Natural killer cell (primary cell): ENCODE measurements at regions not wholly inside any gene's neighbourhood (a gene's known extent, or its start where the extent isn't known, plus 50 kb on each side); places are given as distances from the start of the nearest gene placed in this dataset.

Experiments
- ATAC-seq, 3 donors: fragments of 150-1000 bp in 2 of 3; fragments of 200-7000 bp in 1 of 3; cut with Tn5 transposase; 1 replicate in 1 of 3; 2 replicates in 2 of 3; pipeline ENCODE4 v1.10.0; 2021; ENCODE audit warnings: mild to moderate bottlenecking in 2 of 3, moderate library complexity in 2 of 3
- DNase-seq, 2 donors: peaks; one replicate each; pipeline versions ENCODE4 v3.0.0 to v3.0.0-alpha.2; 2013 to 2021; ENCODE audit warnings: mixed read lengths in 1 of 2
- H3K27ac ChIP-seq: one replicate; pipeline ENCODE4 v1.5.1; 2013; ENCODE audit warnings: mild to moderate bottlenecking, low read length
- H3K27me3 ChIP-seq: one replicate; pipeline ENCODE4 v1.6.1; 2013; ENCODE audit warnings: low read length; ENCODE audit not compliant: control insufficient read depth, insufficient read depth
- H3K36me3 ChIP-seq: one replicate; pipeline ENCODE4 v1.6.1; 2013; ENCODE audit warnings: low read length; ENCODE audit not compliant: control insufficient read depth, insufficient read depth
- H3K4me1 ChIP-seq: one replicate; pipeline ENCODE4 v1.6.1; 2013; ENCODE audit warnings: low read length; ENCODE audit not compliant: control insufficient read depth, insufficient read depth
- H3K4me3 ChIP-seq: one replicate; pipeline ENCODE4 v1.5.1; 2013; ENCODE audit warnings: low read length
- H3K9me3 ChIP-seq: one replicate; pipeline ENCODE4 v1.6.1; 2013; ENCODE audit warnings: low read length; ENCODE audit not compliant: control insufficient read depth, insufficient read depth
- H3K27ac Mint-ChIP-seq, 2 donors: one replicate each; pipeline ENCODE4 v1.8.0; 2022; ENCODE audit warnings: mild to moderate bottlenecking in 2 of 2, mixed read lengths in 2 of 2, moderate library complexity in 1 of 2
- H3K27me3 Mint-ChIP-seq, 2 donors: one replicate each; pipeline ENCODE4 v1.8.0; 2022; ENCODE audit warnings: low read depth in 2 of 2, mixed read lengths in 2 of 2
- H3K36me3 Mint-ChIP-seq: one replicate; pipeline ENCODE4 v1.8.0; 2022; ENCODE audit warnings: mixed read lengths
- H3K4me1 Mint-ChIP-seq, 2 donors: one replicate each; pipeline ENCODE4 v1.8.0; 2022; ENCODE audit warnings: mixed read lengths in 2 of 2
- H3K4me3 Mint-ChIP-seq: one replicate; pipeline ENCODE4 v1.8.0; 2022; ENCODE audit warnings: mild to moderate bottlenecking, moderate library complexity, mixed read lengths
- H3K9me3 Mint-ChIP-seq, 2 donors: one replicate each; pipeline ENCODE4 v1.8.0; 2022; ENCODE audit warnings: mixed read lengths in 2 of 2
- WGBS: methylation state at CpG from one replicate; pipeline ENCODE4 v1.1.7; 2013; ENCODE audit warnings: missing lambda C conversion rate; ENCODE audit not compliant: insufficient coverage; 5-methylcytosine and 5-hydroxymethylcytosine counted together
- intact Hi-C: fragments of 100-400 bp; cut with micrococcal nuclease; formaldehyde crosslinking; loops from one replicate; pipeline ENCODE4 v1.14.2; 2022
- TF ChIP-seq, protein P1 (sequence below): fragments of 200-600 bp; IDR thresholded peaks from one replicate; pipeline ENCODE4 v1.8.0; 2022; ENCODE audit warnings: antibody characterized with exemption

DNA sequence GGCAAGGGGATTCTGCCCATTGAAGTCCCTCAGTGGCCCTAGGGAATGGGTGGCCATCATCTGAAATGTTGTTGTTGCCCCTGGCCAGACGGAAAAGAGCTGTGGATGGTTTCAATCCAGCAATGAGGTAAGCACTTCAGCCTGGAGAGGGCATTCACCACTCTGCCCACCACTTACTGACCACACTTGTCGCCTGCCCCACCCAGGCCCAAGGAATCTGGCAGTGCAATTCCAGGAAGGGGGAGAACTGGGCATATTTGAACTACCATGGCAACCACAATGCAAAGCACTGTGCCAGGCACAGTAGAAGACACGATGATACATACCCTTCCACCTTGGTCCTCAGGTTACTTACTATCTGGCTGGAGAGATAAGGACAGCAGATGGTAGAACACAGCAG is 161.6 kb downstream of the PDGFRA start:
- no peaks in the 10 kb centered on the region for H3K27me3 ChIP-seq
- H3K4me1 ChIP-seq = peaks cover 14% of the 10 kb centered on the region
- TF ChIP-seq, protein P1, sequence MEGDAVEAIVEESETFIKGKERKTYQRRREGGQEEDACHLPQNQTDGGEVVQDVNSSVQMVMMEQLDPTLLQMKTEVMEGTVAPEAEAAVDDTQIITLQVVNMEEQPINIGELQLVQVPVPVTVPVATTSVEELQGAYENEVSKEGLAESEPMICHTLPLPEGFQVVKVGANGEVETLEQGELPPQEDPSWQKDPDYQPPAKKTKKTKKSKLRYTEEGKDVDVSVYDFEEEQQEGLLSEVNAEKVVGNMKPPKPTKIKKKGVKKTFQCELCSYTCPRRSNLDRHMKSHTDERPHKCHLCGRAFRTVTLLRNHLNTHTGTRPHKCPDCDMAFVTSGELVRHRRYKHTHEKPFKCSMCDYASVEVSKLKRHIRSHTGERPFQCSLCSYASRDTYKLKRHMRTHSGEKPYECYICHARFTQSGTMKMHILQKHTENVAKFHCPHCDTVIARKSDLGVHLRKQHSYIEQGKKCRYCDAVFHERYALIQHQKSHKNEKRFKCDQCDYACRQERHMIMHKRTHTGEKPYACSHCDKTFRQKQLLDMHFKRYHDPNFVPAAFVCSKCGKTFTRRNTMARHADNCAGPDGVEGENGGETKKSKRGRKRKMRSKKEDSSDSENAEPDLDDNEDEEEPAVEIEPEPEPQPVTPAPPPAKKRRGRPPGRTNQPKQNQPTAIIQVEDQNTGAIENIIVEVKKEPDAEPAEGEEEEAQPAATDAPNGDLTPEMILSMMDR = no peak
- H3K4me1 Mint-ChIP-seq = peaks cover 0 to 8% of the 10 kb centered on the region in 2 donors
- intact Hi-C loops = no loop called here
- no peak overlapping the region for H3K27ac Mint-ChIP-seq
- H3K4me3 Mint-ChIP-seq = no peak overlapping the region
- H3K36me3 Mint-ChIP-seq = no peaks in the 10 kb centered on the region
- no peak for DNase-seq
- no peaks in the 10 kb centered on the region for H3K36me3 ChIP-seq
- H3K9me3 Mint-ChIP-seq = no peaks in the 10 kb centered on the region
- WGBS = 58% methylated on average over 3 of the region's 3 CpGs
- ATAC-seq = no peak
- no peak overlapping the region for H3K27ac ChIP-seq
- H3K9me3 ChIP-seq = no peaks in the 10 kb centered on the region
- no peaks in the 10 kb centered on the region for H3K27me3 Mint-ChIP-seq
- no peak overlapping the region for H3K4me3 ChIP-seq

DNA sequence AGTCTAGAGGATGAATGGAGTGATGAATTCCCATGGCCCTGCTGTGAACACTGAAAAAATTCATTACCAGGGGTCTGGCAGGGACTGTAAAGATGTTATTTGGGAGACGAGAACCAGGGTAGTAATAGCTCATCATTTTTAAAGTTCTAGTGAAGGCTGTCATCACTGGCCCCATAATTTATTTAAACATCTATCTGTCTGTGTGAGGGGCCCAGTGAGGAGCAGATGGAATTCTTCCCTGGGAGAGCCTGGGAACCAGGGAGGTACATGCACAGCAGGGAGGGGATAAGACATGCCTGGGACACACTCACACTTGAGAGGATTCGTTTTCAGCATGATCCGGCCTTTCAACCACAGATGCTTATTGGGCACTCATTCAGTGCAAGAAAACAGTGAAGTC is 162.0 kb downstream of the PDGFRA start:
- H3K4me1 Mint-ChIP-seq = peaks cover 0 to 8% of the 10 kb centered on the region in 2 donors
- DNase-seq (no peak), ATAC-seq (no peak)
- Histone ChIP-seq H3K4me1 (peaks cover 14% of the 10 kb centered on the region), H3K27me3 (no peaks in the 10 kb centered on the region), H3K36me3 (no peaks in the 10 kb centered on the region), H3K4me3 (no peak overlapping the region), H3K9me3 (no peaks in the 10 kb centered on the region), H3K27ac (no peak overlapping the region)
- TF ChIP-seq, protein P1 = no peak
- H3K9me3 Mint-ChIP-seq = no peaks in the 10 kb centered on the region
- intact Hi-C loops = no loop called here
- no peak overlapping the region for H3K4me3 Mint-ChIP-seq
- 21% methylated on average over 3 of the region's 3 CpGs for WGBS
- no peaks in the 10 kb centered on the region for H3K27me3 Mint-ChIP-seq
- no peaks in the 10 kb centered on the region for H3K36me3 Mint-ChIP-seq
- no peak overlapping the region for H3K27ac Mint-ChIP-seq

DNA sequence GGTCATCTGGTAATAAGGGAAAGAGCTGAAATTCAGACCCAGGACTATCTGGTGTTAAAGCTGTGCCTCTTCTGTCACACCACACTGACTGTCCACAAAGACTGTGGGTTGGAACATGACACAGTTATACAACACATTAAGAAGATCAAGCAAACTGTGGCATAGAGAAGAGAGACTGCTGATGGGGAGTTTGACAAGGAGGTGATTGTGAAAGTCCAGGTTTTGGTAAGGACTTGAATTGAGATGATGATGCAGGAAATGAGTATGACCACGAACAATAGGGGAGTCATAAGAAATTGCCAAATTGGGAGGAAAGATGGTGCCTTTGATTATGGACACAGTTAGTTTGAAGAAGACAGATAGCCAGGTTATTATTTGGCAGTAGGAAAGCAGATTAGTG is 163.4 kb downstream of the PDGFRA start:
- Histone ChIP-seq H3K27ac (no peak overlapping the region), H3K36me3 (no peaks in the 10 kb centered on the region), H3K9me3 (no peaks in the 10 kb centered on the region), H3K4me3 (no peak overlapping the region), H3K27me3 (no peaks in the 10 kb centered on the region), H3K4me1 (peaks cover 14% of the 10 kb centered on the region)
- Mint-ChIP-seq H3K9me3 (no peaks in the 10 kb centered on the region), H3K27ac (no peak overlapping the region), H3K27me3 (no peaks in the 10 kb centered on the region), H3K4me1 (peaks cover 0 to 8% of the 10 kb centered on the region in 2 donors), H3K4me3 (no peak overlapping the region), H3K36me3 (no peaks in the 10 kb centered on the region)
- ATAC-seq (peak in 2 of 3 donors; percentile 29 to 78), DNase-seq (no peak)
- WGBS = 15% methylated on average over 1 of the region's 1 CpG
- intact Hi-C loops = no loop called here
- TF ChIP-seq, protein P1 = no peak

DNA sequence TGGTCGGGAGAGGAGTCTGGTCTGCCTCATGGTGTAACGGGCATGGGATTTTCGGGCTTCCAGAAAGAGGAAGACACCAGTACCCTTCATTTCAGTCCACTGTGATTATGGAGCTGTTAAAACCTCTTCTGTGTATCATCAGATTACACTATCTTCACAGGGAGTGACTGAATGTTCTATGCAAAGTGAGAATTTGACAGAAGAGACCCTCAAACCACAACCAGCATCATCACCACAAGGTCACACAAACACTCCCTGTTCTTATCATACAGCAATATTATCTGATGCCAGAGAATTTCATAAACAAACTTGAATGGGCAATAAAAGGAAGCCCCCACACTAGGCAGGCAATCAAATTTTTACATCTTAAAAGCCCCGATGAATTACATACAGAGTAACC is 164.2 kb downstream of the PDGFRA start:
- peak in 1 of 3 donors; percentile 70 for ATAC-seq
- WGBS = 83% methylated on average over 4 of the region's 4 CpGs

More for the DNA sequence above, 164.2 kb downstream of the PDGFRA start:
- intact Hi-C loops = no loop called here
- Histone ChIP-seq H3K4me1 (peaks cover 14% of the 10 kb centered on the region), H3K27ac (no peak overlapping the region), H3K4me3 (no peak overlapping the region), H3K36me3 (no peaks in the 10 kb centered on the region), H3K9me3 (no peaks in the 10 kb centered on the region), H3K27me3 (no peaks in the 10 kb centered on the region)
- Mint-ChIP-seq H3K27me3 (no peaks in the 10 kb centered on the region), H3K36me3 (no peaks in the 10 kb centered on the region), H3K4me1 (peaks cover 0 to 8% of the 10 kb centered on the region in 2 donors), H3K27ac (no peak overlapping the region), H3K4me3 (no peak overlapping the region), H3K9me3 (no peaks in the 10 kb centered on the region)
- TF ChIP-seq, protein P1 = no peak
- no peak for DNase-seq
